ENCODE measurements at regions not wholly inside any gene's neighbourhood (a gene's known extent, or its start where the extent isn't known, plus 50 kb on each side); places are given as distances from the start of the nearest gene placed in this dataset.

DNA sequence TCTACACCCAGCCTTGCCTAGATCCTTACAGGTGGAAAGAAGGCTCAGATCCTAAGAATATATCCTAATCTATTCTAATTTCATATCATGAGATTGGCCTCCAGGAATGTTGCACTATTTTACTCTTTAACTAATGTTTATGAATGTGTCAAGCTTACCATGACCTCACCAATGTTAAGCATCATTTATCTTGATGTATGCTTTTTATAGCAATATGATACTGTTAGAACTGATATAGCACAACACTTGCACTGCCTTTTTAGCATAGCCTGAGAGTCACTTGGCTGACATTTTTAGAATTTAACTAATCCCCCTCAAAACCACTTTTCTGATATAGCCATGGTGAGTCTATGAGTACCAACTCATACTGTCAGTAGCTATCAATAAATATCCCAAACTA, 191.5 kb upstream of the NR2F2 start:
- Histone ChIP-seq H3K9me3 (no peaks in the 10 kb centered on the region), H3K27ac (no peak overlapping the region), H3K4me1 (no peaks in the 10 kb centered on the region), H3K36me3 (no peaks in the 10 kb centered on the region), H3K4me3 (no peak overlapping the region), H3K27me3 (no peaks in the 10 kb centered on the region)
- no peak for DNase-seq (ENCODE audit: low spot score in 2 of 2)
- TF ChIP-seq POLR2A (IDR thresholded peaks at IDR 0.05) (no peak), POLR2AphosphoS5 (IDR thresholded peaks at IDR 0.05) (no peak), CTCF (IDR thresholded peaks at IDR 0.05) (no peak)
- intact Hi-C loops (cut with DNase I; ENCODE audit: low total_unique reads): no loop called here

GRCh38 chr15:96142498-96142897, 188.0 kb upstream of the NR2F2 start:
- no peaks in the 10 kb centered on the region for H3K9me3 ChIP-seq
- no peak overlapping the region for H3K27ac ChIP-seq
- H3K36me3 ChIP-seq: no peaks in the 10 kb centered on the region
- no peaks in the 10 kb centered on the region for H3K27me3 ChIP-seq
- no peaks in the 10 kb centered on the region for H3K4me1 ChIP-seq
- intact Hi-C loops (cut with DNase I; ENCODE audit: low total_unique reads): loop anchor here (5.0 kb wide), 1 partner anchor 620 kb away; no protein-coding TSS in a partner anchor
- DNase-seq (ENCODE audit: low spot score in 2 of 2): no peak
- no peak overlapping the region for H3K4me3 ChIP-seq
- no peak for TF ChIP-seq CTCF (IDR thresholded peaks at IDR 0.05)
- no peak for TF ChIP-seq POLR2A (IDR thresholded peaks at IDR 0.05)
- TF ChIP-seq POLR2AphosphoS5 (IDR thresholded peaks at IDR 0.05): no peak

GRCh38 chr15:96144734-96145133, 185.8 kb upstream of the NR2F2 start:
- Histone ChIP-seq H3K27ac (no peak overlapping the region), H3K4me3 (no peak overlapping the region), H3K9me3 (no peaks in the 10 kb centered on the region), H3K36me3 (no peaks in the 10 kb centered on the region), H3K27me3 (no peaks in the 10 kb centered on the region), H3K4me1 (no peaks in the 10 kb centered on the region)
- TF ChIP-seq CTCF (IDR thresholded peaks at IDR 0.05) (no peak), POLR2AphosphoS5 (IDR thresholded peaks at IDR 0.05) (no peak), POLR2A (IDR thresholded peaks at IDR 0.05) (no peak)
- intact Hi-C loops (cut with DNase I; ENCODE audit: low total_unique reads): loop anchor here (5.0 kb wide), 1 partner anchor 622 kb away; no protein-coding TSS in a partner anchor
- DNase-seq (ENCODE audit: low spot score in 2 of 2): no peak

DNA sequence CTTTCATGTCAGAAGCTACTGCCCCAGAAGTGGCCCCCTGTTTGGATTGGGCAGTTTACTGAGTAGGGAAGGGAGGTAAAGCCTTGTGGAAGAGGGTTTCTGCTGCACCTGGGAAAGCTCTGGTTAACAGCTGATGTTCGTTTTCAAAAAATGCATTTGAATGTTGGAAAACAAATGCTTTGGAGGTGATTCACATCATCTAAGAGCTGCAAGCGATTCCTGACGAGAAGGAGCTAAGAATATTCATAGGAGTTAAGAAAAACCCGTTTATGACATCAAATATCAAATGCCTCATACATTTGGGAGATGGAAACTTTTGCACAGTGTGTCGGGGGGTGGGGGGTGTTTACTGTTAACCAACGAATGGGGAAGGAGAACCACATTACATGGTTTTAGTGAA, 183.8 kb upstream of the NR2F2 start:
- no peak for TF ChIP-seq CTCF (IDR thresholded peaks at IDR 0.05)
- TF ChIP-seq POLR2AphosphoS5 (IDR thresholded peaks at IDR 0.05): no peak
- Histone ChIP-seq H3K4me1 (no peaks in the 10 kb centered on the region), H3K9me3 (no peaks in the 10 kb centered on the region), H3K27ac (no peak overlapping the region), H3K27me3 (no peaks in the 10 kb centered on the region), H3K36me3 (no peaks in the 10 kb centered on the region), H3K4me3 (no peak overlapping the region)
- no peak for DNase-seq (ENCODE audit: low spot score in 2 of 2)
- intact Hi-C loops (cut with DNase I; ENCODE audit: low total_unique reads): no loop called here

DNA sequence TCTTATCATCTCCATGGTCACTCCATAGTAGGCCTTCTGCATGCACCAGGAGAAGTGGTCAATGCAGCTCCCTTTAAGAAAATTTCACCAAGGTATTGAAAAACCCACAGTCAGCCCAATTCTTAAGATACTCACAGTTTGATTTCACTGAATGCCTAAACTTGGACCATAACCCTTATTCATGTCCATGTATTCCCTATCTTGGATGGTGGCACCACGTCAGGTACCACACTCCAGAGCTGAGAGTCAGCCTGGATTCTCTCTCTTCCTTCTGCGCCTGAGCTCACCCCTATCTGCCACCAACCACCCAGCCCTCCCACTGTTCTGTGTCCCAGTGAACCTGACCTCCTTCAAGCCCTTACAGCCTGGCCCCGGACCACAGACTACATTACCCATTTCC, 183.2 kb upstream of the NR2F2 start:
- TF ChIP-seq POLR2AphosphoS5 (IDR thresholded peaks at IDR 0.05): no peak
- no peak for TF ChIP-seq POLR2A (IDR thresholded peaks at IDR 0.05)
- no peak for TF ChIP-seq CTCF (IDR thresholded peaks at IDR 0.05)
- no peak for DNase-seq (ENCODE audit: low spot score in 2 of 2)
- Histone ChIP-seq H3K27me3 (no peaks in the 10 kb centered on the region), H3K4me3 (no peak overlapping the region), H3K9me3 (no peaks in the 10 kb centered on the region), H3K36me3 (no peaks in the 10 kb centered on the region), H3K4me1 (no peaks in the 10 kb centered on the region), H3K27ac (no peak overlapping the region)
- intact Hi-C loops (cut with DNase I; ENCODE audit: low total_unique reads): no loop called here
